Ishikawa (cell line): ENCODE measurements at regions not wholly inside any gene's neighbourhood (a gene's known extent, or its start where the extent isn't known, plus 50 kb on each side); places are given as distances from the start of the nearest gene placed in this dataset.

Experiments used
- EGR1 ChIP-seq: IDR thresholded peaks from 2 replicates; pipeline ENCODE4 v1.6.1; 2012
- EP300 ChIP-seq: IDR thresholded peaks from 2 replicates; pipeline ENCODE4 v1.6.1; 2012; ENCODE audit warnings: borderline replicate concordance
- YY1 ChIP-seq: IDR thresholded peaks from 2 replicates; pipeline ENCODE4 v1.6.1; 2012; ENCODE audit warnings: low read depth
- ZBTB7A ChIP-seq: IDR thresholded peaks from 2 replicates; pipeline ENCODE4 v1.6.1; 2012; ENCODE audit warnings: low read depth

- no peak for TF ChIP-seq EP300
- TF ChIP-seq YY1, result no peak
- no peak for TF ChIP-seq EGR1
- TF ChIP-seq ZBTB7A, result no peak
Observed at GRCh38 chr14:103255555-103255954, 78.5 kb upstream of the EIF5 start.
